HepG2 (cell line): ENCODE measurements at regions not wholly inside any gene's neighbourhood (a gene's known extent, or its start where the extent isn't known, plus 50 kb on each side); places are given as distances from the start of the nearest gene placed in this dataset.

Experiments
- RNF219 ChIP-seq: sonication (generic); formaldehyde crosslinking; IDR thresholded peaks from 2 replicates; pipeline ENCODE4 v1.5.0; 2020; ENCODE audit warnings: mild to moderate bottlenecking, missing genetic modification reagents
- TARDBP ChIP-seq: sonication (generic); formaldehyde crosslinking; IDR thresholded peaks from 2 replicates; pipeline ENCODE4 v1.8.0; 2022; ENCODE audit warnings: mild to moderate bottlenecking, missing genetic modification reagents
- ZNF639 ChIP-seq: conservative IDR thresholded peaks from 2 replicates; pipeline ENCODE4 v1.6.1; 2018; ENCODE audit warnings: missing genetic modification reagents
- ZNF766 ChIP-seq: sonication (generic); formaldehyde crosslinking; IDR thresholded peaks from 2 replicates; pipeline ENCODE4 v1.5.0; 2020; ENCODE audit warnings: missing genetic modification reagents, borderline replicate concordance

GRCh38 chr2:88896971-88897370 is 205.5 kb downstream of the RPIA start:
- TF ChIP-seq ZNF766 (CRISPR knock-in tag) = no peak
- TF ChIP-seq TARDBP (CRISPR knock-in tag) = no peak
- no peak for TF ChIP-seq ZNF639 (CRISPR knock-in tag)
- TF ChIP-seq RNF219 (CRISPR knock-in tag) = no peak
